ENCODE measurements at regions not wholly inside any gene's neighbourhood (a gene's known extent, or its start where the extent isn't known, plus 50 kb on each side); places are given as distances from the start of the nearest gene placed in this dataset.
"Not testable (repeated sequence)": the region's sequence is repeated elsewhere in the genome, so short reads cannot be mapped to it uniquely, and the experiment has no call there.

DNA sequence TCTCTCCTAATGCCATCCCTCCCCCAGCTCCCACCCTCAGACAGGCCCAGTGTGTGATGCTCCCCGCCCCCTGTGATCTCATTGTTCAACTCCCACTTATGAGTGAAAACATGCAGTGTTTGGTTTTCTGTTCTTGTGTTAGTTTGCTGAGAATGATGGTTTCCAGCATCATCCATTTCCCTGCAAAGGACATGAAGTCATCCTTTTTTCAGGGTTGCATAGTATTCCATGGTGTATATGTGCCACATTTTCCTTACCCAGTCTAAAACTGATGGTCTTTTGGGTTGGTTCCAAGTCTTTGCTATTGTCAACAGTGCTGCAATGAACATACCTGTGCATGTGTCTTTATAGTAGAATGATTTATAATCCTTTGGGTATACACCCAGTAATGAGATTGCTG lies 89.3 kb upstream of the WDR75 start:
- H3K36me3 ChIP-seq (ENCODE audit: control insufficient read depth, insufficient read depth, low read length); H3K4me3 ChIP-seq (ENCODE audit: low read depth, low read length); H3K4me1 ChIP-seq (ENCODE audit: control insufficient read depth, insufficient read depth, low read length); H3K27me3 ChIP-seq (ENCODE audit: control insufficient read depth, insufficient read depth, low read length); H3K9me3 ChIP-seq (ENCODE audit: control insufficient read depth, insufficient read depth, low read length); H3K9ac ChIP-seq (ENCODE audit: low read depth, low read length): not testable (repeated sequence)

DNA sequence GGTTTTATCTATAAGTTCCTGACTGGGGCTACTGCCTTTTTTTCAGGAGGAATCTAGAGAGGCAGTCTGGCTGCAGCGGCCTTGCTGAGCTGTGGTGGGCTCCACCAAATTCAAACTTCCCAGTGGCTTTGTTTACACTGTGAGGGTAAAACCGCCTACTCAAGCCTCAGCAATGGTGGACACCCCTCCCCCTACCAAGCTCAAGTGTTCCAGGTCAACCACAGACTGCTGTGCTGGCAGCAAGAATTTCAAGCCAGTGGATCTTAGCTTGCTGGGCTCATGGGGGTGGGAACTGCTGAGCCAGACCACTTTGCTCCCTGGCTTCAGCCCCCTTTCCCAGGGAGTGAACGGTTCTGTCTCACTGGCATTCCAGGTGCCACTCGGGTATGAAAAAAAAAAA lies 83.9 kb upstream of the WDR75 start:
- not testable (repeated sequence) for H3K27me3 ChIP-seq (ENCODE audit: control insufficient read depth, insufficient read depth, low read length); H3K4me3 ChIP-seq (ENCODE audit: low read depth, low read length); H3K4me1 ChIP-seq (ENCODE audit: control insufficient read depth, insufficient read depth, low read length); H3K9ac ChIP-seq (ENCODE audit: low read depth, low read length); H3K36me3 ChIP-seq (ENCODE audit: control insufficient read depth, insufficient read depth, low read length); H3K9me3 ChIP-seq (ENCODE audit: control insufficient read depth, insufficient read depth, low read length)

DNA sequence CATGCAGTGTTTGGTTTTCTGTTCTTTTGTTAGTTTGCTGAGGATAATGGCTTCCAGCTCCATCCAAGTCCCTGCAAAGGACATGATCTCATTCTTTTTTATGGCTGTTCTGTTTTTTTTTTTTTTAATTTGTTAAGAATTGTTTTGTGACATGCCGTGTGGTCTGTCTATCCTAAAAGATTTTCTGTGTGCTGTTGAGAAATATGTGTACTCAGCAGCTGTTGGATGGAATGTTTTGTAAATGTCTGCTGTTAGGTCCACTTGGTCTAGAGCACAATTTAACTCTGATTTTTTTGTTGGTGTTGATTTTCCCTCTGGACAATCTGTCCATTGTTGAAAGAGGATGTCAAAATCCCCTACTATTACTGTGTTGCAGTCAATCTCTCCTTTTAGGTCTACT lies 80.4 kb upstream of the WDR75 start:
- Histone ChIP-seq H3K9me3 (ENCODE audit: control insufficient read depth, insufficient read depth, low read length) (no peaks in the 10 kb centered on the region), H3K4me3 (ENCODE audit: low read depth, low read length) (no peak overlapping the region), H3K36me3 (ENCODE audit: control insufficient read depth, insufficient read depth, low read length) (no peaks in the 10 kb centered on the region), H3K9ac (ENCODE audit: low read depth, low read length) (no peak overlapping the region), H3K27me3 (ENCODE audit: control insufficient read depth, insufficient read depth, low read length) (no peaks in the 10 kb centered on the region), H3K4me1 (ENCODE audit: control insufficient read depth, insufficient read depth, low read length) (no peaks in the 10 kb centered on the region)

DNA sequence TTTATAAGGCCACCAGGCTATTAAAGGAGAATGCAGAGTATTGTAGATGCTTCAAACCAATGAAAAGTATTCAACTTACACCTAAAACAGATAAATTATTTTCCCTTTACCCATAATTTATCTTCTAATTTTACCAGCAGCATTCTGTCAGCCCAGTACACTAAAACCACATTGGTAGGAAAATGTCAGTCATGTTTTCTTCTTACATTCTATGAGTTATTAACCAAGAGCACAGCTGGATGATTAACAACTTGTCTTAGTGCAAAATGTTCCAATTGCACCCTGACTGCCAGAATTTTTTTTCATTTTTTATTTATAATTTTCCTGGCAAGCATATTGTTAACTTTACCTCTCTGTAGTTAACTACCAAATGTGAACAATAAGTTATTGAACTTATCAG lies 79.0 kb upstream of the WDR75 start:
- no peaks in the 10 kb centered on the region for H3K27me3 ChIP-seq (ENCODE audit: control insufficient read depth, insufficient read depth, low read length)
- no peaks in the 10 kb centered on the region for H3K36me3 ChIP-seq (ENCODE audit: control insufficient read depth, insufficient read depth, low read length)
- no peaks in the 10 kb centered on the region for H3K9me3 ChIP-seq (ENCODE audit: control insufficient read depth, insufficient read depth, low read length)
- H3K9ac ChIP-seq (ENCODE audit: low read depth, low read length): no peak overlapping the region
- no peak overlapping the region for H3K4me3 ChIP-seq (ENCODE audit: low read depth, low read length)
- no peaks in the 10 kb centered on the region for H3K4me1 ChIP-seq (ENCODE audit: control insufficient read depth, insufficient read depth, low read length)

DNA sequence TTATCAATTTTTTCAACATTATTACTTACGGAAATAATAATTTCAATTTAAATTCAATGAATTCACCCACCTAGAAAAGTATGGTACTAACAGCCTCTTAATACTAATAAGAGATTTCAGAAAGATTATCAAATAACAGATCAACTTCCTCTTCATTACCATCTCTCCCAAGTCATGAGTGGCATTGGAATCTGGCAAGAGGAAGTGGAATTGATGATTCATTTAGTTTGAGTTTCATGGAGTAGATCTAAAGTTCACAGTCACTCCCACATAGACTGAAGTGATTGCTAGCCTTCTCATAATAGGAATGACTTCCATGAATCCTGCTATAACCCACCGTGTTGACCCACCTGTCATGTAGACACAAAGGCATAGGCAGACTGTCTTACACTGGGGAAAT lies 77.7 kb upstream of the WDR75 start:
- no peak overlapping the region for H3K4me3 ChIP-seq (ENCODE audit: low read depth, low read length)
- H3K36me3 ChIP-seq (ENCODE audit: control insufficient read depth, insufficient read depth, low read length): no peaks in the 10 kb centered on the region
- no peaks in the 10 kb centered on the region for H3K9me3 ChIP-seq (ENCODE audit: control insufficient read depth, insufficient read depth, low read length)
- no peaks in the 10 kb centered on the region for H3K27me3 ChIP-seq (ENCODE audit: control insufficient read depth, insufficient read depth, low read length)
- no peaks in the 10 kb centered on the region for H3K4me1 ChIP-seq (ENCODE audit: control insufficient read depth, insufficient read depth, low read length)
- no peak overlapping the region for H3K9ac ChIP-seq (ENCODE audit: low read depth, low read length)

DNA sequence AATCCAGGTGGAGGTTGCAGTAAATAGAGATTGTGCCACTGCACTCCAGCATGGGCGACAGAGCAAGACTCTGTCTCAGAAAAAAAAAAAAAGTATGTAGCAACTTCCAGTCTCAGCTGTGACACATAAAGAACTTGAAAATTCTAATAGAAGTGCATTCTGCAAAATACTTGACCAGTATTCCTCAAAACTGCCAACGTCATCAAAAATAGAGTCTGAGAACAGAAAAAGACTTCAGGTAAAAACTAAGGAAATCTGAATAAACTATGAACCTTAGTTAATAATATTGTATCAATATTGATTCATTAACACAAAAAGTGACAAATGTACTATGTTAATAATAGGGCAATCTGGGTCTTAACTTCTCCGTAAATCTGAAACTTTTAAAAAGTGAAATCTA lies 76.7 kb upstream of the WDR75 start:
- H3K9ac ChIP-seq (ENCODE audit: low read depth, low read length): no peak overlapping the region
- H3K4me3 ChIP-seq (ENCODE audit: low read depth, low read length): no peak overlapping the region
- H3K9me3 ChIP-seq (ENCODE audit: control insufficient read depth, insufficient read depth, low read length): no peaks in the 10 kb centered on the region
- H3K36me3 ChIP-seq (ENCODE audit: control insufficient read depth, insufficient read depth, low read length): no peaks in the 10 kb centered on the region
- H3K4me1 ChIP-seq (ENCODE audit: control insufficient read depth, insufficient read depth, low read length): no peaks in the 10 kb centered on the region
- no peaks in the 10 kb centered on the region for H3K27me3 ChIP-seq (ENCODE audit: control insufficient read depth, insufficient read depth, low read length)

DNA sequence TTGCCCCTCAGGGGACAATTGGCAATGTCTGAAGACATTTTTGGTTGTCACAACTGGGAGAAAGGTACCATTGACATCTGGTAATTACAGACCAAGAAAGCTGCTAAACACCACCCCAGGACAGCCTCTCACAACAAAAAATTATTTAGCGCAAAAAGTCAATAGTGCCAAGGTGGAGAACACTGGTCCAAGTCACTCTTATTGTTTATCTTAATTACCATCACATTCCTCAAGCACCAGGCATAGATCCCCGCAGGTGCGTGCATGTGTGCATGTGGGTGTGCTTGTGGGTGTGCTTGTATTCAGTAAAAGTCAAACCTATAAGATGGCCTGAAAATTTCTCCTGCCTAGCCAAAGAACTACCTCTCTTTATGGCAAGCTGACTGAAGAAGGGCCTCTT lies 74.9 kb upstream of the WDR75 start:
- Histone ChIP-seq H3K4me1 (ENCODE audit: control insufficient read depth, insufficient read depth, low read length) (no peaks in the 10 kb centered on the region), H3K4me3 (ENCODE audit: low read depth, low read length) (no peak overlapping the region), H3K9me3 (ENCODE audit: control insufficient read depth, insufficient read depth, low read length) (no peaks in the 10 kb centered on the region), H3K36me3 (ENCODE audit: control insufficient read depth, insufficient read depth, low read length) (no peaks in the 10 kb centered on the region), H3K9ac (ENCODE audit: low read depth, low read length) (no peak overlapping the region), H3K27me3 (ENCODE audit: control insufficient read depth, insufficient read depth, low read length) (no peaks in the 10 kb centered on the region)

DNA sequence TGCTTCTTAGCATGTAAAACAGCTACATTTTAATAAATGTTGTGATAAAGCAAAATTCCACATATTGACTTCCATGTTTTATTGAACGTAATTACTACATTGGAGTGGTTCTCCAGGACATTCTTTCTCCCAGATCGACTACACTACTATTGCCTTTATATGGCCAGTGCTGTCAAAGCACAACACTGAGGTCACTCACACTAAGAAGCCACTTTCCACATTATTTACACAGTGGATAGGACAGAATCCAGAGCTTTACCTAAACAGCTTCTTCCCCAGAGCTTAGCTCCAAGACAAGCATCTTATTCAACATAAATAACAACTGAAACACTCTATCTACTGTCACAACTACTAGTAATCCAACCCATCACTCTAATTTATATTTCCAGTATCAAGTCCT lies 73.9 kb upstream of the WDR75 start:
- H3K9ac ChIP-seq (ENCODE audit: low read depth, low read length): no peak overlapping the region
- no peaks in the 10 kb centered on the region for H3K27me3 ChIP-seq (ENCODE audit: control insufficient read depth, insufficient read depth, low read length)
- H3K4me1 ChIP-seq (ENCODE audit: control insufficient read depth, insufficient read depth, low read length): no peaks in the 10 kb centered on the region
- H3K9me3 ChIP-seq (ENCODE audit: control insufficient read depth, insufficient read depth, low read length): no peaks in the 10 kb centered on the region
- H3K4me3 ChIP-seq (ENCODE audit: low read depth, low read length): no peak overlapping the region
- no peaks in the 10 kb centered on the region for H3K36me3 ChIP-seq (ENCODE audit: control insufficient read depth, insufficient read depth, low read length)

DNA sequence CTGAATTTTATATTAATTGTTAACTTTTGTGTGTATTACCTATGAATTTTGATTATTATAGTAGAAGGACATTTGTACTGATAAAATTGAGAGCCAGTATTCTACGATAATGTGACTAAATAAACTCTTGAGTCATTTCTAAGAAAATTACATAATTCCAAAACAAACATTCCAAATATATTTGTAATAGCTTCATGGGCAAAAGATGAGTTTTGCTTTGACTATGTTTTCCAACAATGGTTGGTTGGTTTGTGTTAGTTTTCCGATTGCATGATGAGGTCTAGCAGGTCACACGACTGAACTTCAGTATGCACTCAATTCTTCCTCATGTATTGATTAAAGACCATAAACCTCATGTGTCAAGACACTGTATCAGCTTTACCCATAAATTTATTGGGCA lies 71.7 kb upstream of the WDR75 start:
- Histone ChIP-seq H3K9ac (ENCODE audit: low read depth, low read length) (no peak overlapping the region), H3K4me3 (ENCODE audit: low read depth, low read length) (no peak overlapping the region), H3K36me3 (ENCODE audit: control insufficient read depth, insufficient read depth, low read length) (no peaks in the 10 kb centered on the region)

DNA sequence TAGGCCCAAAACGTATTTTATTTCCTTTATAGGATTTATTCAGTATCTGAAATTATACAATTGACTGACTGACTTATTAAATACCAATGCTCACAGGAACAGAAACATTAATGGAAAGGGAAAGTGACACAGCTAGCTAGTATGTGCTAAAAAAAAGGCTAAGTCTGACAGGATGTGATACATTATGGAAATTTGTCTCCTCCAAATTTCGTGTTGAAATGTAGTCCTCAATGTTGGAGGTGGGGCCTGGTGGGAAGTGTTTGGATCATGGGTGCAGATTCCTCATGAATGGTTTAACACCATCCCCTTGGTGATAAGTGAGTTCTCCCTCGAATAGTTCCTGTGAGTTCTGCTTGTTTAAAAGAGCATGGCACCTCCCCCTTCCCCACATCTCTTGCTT lies 70.6 kb upstream of the WDR75 start:
- no peak overlapping the region for H3K9ac ChIP-seq (ENCODE audit: low read depth, low read length)
- no peaks in the 10 kb centered on the region for H3K27me3 ChIP-seq (ENCODE audit: control insufficient read depth, insufficient read depth, low read length)

More for the DNA sequence above, 71.7 kb upstream of the WDR75 start:
- Histone ChIP-seq H3K9me3 (ENCODE audit: control insufficient read depth, insufficient read depth, low read length) (no peaks in the 10 kb centered on the region), H3K4me1 (ENCODE audit: control insufficient read depth, insufficient read depth, low read length) (no peaks in the 10 kb centered on the region), H3K27me3 (ENCODE audit: control insufficient read depth, insufficient read depth, low read length) (no peaks in the 10 kb centered on the region)

DNA sequence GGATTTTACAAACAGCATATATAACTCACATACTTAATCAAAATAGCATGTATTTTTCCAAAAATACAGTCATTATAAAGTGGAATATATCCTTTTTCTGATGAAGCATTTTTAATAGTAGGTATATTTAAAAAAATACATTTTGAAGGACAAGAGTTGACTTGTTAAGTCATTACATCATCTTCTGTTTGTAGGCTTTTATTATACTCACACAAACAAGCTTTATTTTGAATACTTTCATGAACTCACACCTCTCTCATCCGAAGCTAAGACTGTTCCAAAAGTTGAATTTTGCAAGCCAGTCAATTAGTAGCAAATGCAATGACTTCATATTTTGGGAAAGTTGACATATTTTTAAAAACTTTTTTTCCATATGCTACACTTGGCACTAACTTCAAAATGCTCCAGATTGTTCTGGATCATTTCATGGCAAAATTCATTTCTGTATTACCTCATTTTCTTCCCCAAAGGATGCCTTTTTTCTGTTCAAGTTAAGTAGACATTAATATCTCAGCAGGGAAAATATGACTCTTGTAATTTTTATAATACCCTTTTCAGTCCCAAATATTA lies 68.5 kb upstream of the WDR75 start:
- Histone ChIP-seq H3K9me3 (ENCODE audit: control insufficient read depth, insufficient read depth, low read length) (no peaks in the 10 kb centered on the region), H3K36me3 (ENCODE audit: control insufficient read depth, insufficient read depth, low read length) (no peaks in the 10 kb centered on the region), H3K27me3 (ENCODE audit: control insufficient read depth, insufficient read depth, low read length) (no peaks in the 10 kb centered on the region), H3K9ac (ENCODE audit: low read depth, low read length) (no peak overlapping the region), H3K4me1 (ENCODE audit: control insufficient read depth, insufficient read depth, low read length) (no peaks in the 10 kb centered on the region), H3K4me3 (ENCODE audit: low read depth, low read length) (no peak overlapping the region)

More for the DNA sequence above, 70.6 kb upstream of the WDR75 start:
- Histone ChIP-seq H3K9me3 (ENCODE audit: control insufficient read depth, insufficient read depth, low read length) (no peaks in the 10 kb centered on the region), H3K4me3 (ENCODE audit: low read depth, low read length) (no peak overlapping the region), H3K4me1 (ENCODE audit: control insufficient read depth, insufficient read depth, low read length) (no peaks in the 10 kb centered on the region), H3K36me3 (ENCODE audit: control insufficient read depth, insufficient read depth, low read length) (no peaks in the 10 kb centered on the region)

DNA sequence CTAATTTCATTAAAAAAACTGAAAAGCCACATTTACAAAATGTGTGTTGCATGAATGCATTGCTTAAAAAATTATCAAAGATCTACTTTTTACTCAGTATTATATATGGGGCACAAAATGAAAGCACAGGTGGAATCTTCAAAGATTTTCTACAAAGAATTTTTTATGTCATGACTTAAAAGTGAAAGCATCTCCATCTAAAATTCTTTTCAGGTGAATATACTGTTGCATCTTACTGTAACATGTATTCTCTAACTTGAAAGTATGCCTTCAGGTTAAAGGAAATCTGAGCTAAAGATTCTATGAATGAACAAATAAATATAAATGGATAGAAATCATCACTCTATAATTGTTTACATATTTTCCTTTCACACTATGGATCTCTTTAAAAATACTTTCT lies 66.8 kb upstream of the WDR75 start:
- no peaks in the 10 kb centered on the region for H3K27me3 ChIP-seq (ENCODE audit: control insufficient read depth, insufficient read depth, low read length)
- no peaks in the 10 kb centered on the region for H3K9me3 ChIP-seq (ENCODE audit: control insufficient read depth, insufficient read depth, low read length)
- no peak overlapping the region for H3K9ac ChIP-seq (ENCODE audit: low read depth, low read length)
- H3K4me1 ChIP-seq (ENCODE audit: control insufficient read depth, insufficient read depth, low read length): peaks cover 3% of the 10 kb centered on the region
- no peaks in the 10 kb centered on the region for H3K36me3 ChIP-seq (ENCODE audit: control insufficient read depth, insufficient read depth, low read length)
- no peak overlapping the region for H3K4me3 ChIP-seq (ENCODE audit: low read depth, low read length)

DNA sequence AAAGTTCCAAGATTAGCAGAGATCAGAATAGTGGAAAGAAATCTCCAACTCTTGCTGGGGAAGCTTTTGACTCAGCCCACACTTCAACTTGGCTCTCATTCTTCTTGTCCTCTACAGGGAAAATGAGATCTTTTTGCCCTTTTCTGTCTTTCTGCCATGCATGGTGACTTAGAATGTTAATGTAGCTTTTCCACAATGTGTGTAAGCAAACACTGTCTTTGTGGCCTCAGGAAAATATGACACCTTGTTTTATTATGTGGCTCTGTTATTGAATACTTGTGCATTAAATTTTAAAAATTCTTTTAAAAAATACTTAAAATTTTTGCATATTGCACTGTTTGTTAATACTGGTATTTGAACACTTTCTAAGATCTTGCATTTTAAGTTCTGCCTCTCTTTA lies 65.4 kb upstream of the WDR75 start:
- Histone ChIP-seq H3K27me3 (ENCODE audit: control insufficient read depth, insufficient read depth, low read length) (no peaks in the 10 kb centered on the region), H3K36me3 (ENCODE audit: control insufficient read depth, insufficient read depth, low read length) (no peaks in the 10 kb centered on the region), H3K9me3 (ENCODE audit: control insufficient read depth, insufficient read depth, low read length) (no peaks in the 10 kb centered on the region), H3K4me3 (ENCODE audit: low read depth, low read length) (no peak overlapping the region), H3K9ac (ENCODE audit: low read depth, low read length) (no peak overlapping the region), H3K4me1 (ENCODE audit: control insufficient read depth, insufficient read depth, low read length) (peaks cover 5% of the 10 kb centered on the region)

Data from iPS-15b (cell line).